PC-9 (cell line): ENCODE measurements at regions not wholly inside any gene's neighbourhood (a gene's known extent, or its start where the extent isn't known, plus 50 kb on each side); places are given as distances from the start of the nearest gene placed in this dataset.

Source experiments
- EZH2 ChIP-seq: fragments of 200-600 bp; sonication (generic); IDR thresholded peaks from 2 replicates; pipeline ENCODE4 v1.8.0; 2017; ENCODE audit warnings: antibody characterized with exemption, low read depth
- TF ChIP-seq, protein P1 (sequence below): fragments of 200-600 bp; sonication (generic); conservative IDR thresholded peaks from 2 replicates; pipeline ENCODE4 v1.6.1; 2017; ENCODE audit warnings: mixed run types, antibody characterized with exemption, mild to moderate bottlenecking, moderate library complexity

DNA sequence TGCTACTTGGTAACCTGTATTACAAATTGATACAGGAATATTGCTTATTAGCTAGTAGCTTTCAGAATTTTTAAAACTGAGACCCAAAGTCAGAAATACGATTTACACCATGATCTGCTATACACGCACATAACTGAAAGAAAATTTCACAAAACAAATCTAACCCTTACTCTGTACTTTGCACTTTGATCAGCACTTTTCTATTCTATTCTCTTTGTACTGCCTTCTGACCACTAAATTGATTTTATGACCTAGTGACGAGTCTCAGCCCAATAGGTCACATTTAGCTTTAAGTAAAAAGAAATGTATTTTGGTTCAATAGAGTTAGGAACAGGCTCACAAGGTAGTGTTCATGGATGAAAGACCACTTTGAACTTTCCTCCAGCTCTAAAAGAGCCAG lies 252.5 kb downstream of the TBX18 start:
- TF ChIP-seq, protein P1, sequence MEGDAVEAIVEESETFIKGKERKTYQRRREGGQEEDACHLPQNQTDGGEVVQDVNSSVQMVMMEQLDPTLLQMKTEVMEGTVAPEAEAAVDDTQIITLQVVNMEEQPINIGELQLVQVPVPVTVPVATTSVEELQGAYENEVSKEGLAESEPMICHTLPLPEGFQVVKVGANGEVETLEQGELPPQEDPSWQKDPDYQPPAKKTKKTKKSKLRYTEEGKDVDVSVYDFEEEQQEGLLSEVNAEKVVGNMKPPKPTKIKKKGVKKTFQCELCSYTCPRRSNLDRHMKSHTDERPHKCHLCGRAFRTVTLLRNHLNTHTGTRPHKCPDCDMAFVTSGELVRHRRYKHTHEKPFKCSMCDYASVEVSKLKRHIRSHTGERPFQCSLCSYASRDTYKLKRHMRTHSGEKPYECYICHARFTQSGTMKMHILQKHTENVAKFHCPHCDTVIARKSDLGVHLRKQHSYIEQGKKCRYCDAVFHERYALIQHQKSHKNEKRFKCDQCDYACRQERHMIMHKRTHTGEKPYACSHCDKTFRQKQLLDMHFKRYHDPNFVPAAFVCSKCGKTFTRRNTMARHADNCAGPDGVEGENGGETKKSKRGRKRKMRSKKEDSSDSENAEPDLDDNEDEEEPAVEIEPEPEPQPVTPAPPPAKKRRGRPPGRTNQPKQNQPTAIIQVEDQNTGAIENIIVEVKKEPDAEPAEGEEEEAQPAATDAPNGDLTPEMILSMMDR, result no peak
- no peak for TF ChIP-seq EZH2
